CD8-positive, alpha-beta memory T cell (primary cell): ENCODE measurements at regions not wholly inside any gene's neighbourhood (a gene's known extent, or its start where the extent isn't known, plus 50 kb on each side); places are given as distances from the start of the nearest gene placed in this dataset.
"Not testable (repeated sequence)": the region's sequence is repeated elsewhere in the genome, so short reads cannot be mapped to it uniquely, and the experiment has no call there.

Experiments
- CTCF ChIA-PET: fragments of 350-600 bp; sonication (Branson Sonifier 250); formaldehyde crosslinking; loops from one replicate; lab custom pipeline; 2021; ENCODE audit warnings: antibody characterized with exemption; lab: Charles Lee
- POLR2A ChIA-PET: fragments of 350-600 bp; sonication (Branson Sonifier 250); formaldehyde crosslinking; loops from one replicate; lab custom pipeline; 2021; ENCODE audit warnings: antibody characterized with exemption; lab: Charles Lee
- DNase-seq, 5 donors: peaks; one replicate each; pipeline versions ENCODE4 v3.0.0 to v3.0.0-alpha.2; 2020 to 2022; ENCODE audit warnings: mixed read lengths in 1 of 5
- H3K27ac ChIP-seq: one replicate; pipeline ENCODE4 v1.7.0; 2013; ENCODE audit warnings: low read depth, mild to moderate bottlenecking, low read length, moderate library complexity
- H3K27me3 ChIP-seq: 2 replicates; pipeline ENCODE4 v1.7.0; 2013; ENCODE audit warnings: low read length, mild to moderate bottlenecking; ENCODE audit not compliant: insufficient read depth, poor library complexity, severe bottlenecking
- H3K36me3 ChIP-seq: 2 replicates; pipeline ENCODE4 v1.7.0; 2013; ENCODE audit warnings: mild to moderate bottlenecking, low read length, moderate library complexity; ENCODE audit not compliant: insufficient read depth
- H3K4me1 ChIP-seq: 2 replicates; pipeline ENCODE4 v1.7.0; 2013; ENCODE audit warnings: mild to moderate bottlenecking, low read length, moderate library complexity; ENCODE audit not compliant: insufficient read depth
- H3K4me3 ChIP-seq: 2 replicates; pipeline ENCODE4 v1.7.0; 2013; ENCODE audit warnings: mild to moderate bottlenecking, low read length
- H3K9me3 ChIP-seq: 2 replicates; pipeline ENCODE4 v1.7.0; 2013; ENCODE audit warnings: mild to moderate bottlenecking, low read length
- H3K27ac Mint-ChIP-seq, 8 donors: one replicate each; pipeline ENCODE4 v1.8.0; 2020 to 2021; ENCODE audit warnings: mixed read lengths in 8 of 8, mild to moderate bottlenecking in 6 of 8, inconsistent platforms in 3 of 8, moderate library complexity in 3 of 8
- H3K27me3 Mint-ChIP-seq, 2 donors: one replicate each; pipeline ENCODE4 v1.8.0; 2020 to 2021; ENCODE audit warnings: mixed read lengths in 2 of 2, mild to moderate bottlenecking in 1 of 2, moderate library complexity in 1 of 2
- H3K36me3 Mint-ChIP-seq, 3 donors: one replicate each; pipeline ENCODE4 v1.8.0; 2020 to 2021; ENCODE audit warnings: mixed read lengths in 3 of 3, inconsistent platforms in 1 of 3, mild to moderate bottlenecking in 1 of 3
- H3K4me1 Mint-ChIP-seq, 3 donors: one replicate each; pipeline ENCODE4 v1.8.0; 2020 to 2021; ENCODE audit warnings: mixed read lengths in 3 of 3, inconsistent platforms in 1 of 3, mild to moderate bottlenecking in 1 of 3
- H3K4me3 Mint-ChIP-seq, 7 donors: one replicate each; pipeline ENCODE4 v1.8.0; 2020 to 2021; ENCODE audit warnings: mixed read lengths in 7 of 7, mild to moderate bottlenecking in 6 of 7, moderate library complexity in 4 of 7, inconsistent platforms in 2 of 7
- H3K9me3 Mint-ChIP-seq, 5 donors: one replicate each; pipeline ENCODE4 v1.8.0; 2020 to 2022; ENCODE audit warnings: mixed read lengths in 5 of 5, mild to moderate bottlenecking in 3 of 5, moderate library complexity in 2 of 5, inconsistent platforms in 1 of 5

GRCh38 chr20:30621346-30621745 is 636.1 kb upstream of the DEFB115 start:
- H3K4me3 ChIP-seq, CTCF ChIA-PET: not testable (repeated sequence)

GRCh38 chr20:30624310-30624709 is 633.2 kb upstream of the DEFB115 start:
- H3K9me3 Mint-ChIP-seq, H3K4me3 ChIP-seq, H3K36me3 Mint-ChIP-seq, H3K4me1 Mint-ChIP-seq, DNase-seq, H3K36me3 ChIP-seq, H3K4me1 ChIP-seq, CTCF ChIA-PET, POLR2A ChIA-PET, H3K9me3 ChIP-seq, H3K27ac ChIP-seq, H3K27me3 ChIP-seq, H3K27me3 Mint-ChIP-seq, H3K4me3 Mint-ChIP-seq, H3K27ac Mint-ChIP-seq: not testable (repeated sequence)

More at GRCh38 chr20:30621346-30621745, 636.1 kb upstream of the DEFB115 start:
- H3K27me3 Mint-ChIP-seq, H3K27me3 ChIP-seq, H3K36me3 ChIP-seq, POLR2A ChIA-PET, H3K4me1 Mint-ChIP-seq, DNase-seq, H3K9me3 ChIP-seq, H3K4me1 ChIP-seq, H3K36me3 Mint-ChIP-seq, H3K27ac ChIP-seq, H3K4me3 Mint-ChIP-seq, H3K27ac Mint-ChIP-seq: not testable (repeated sequence)
- peaks cover 0 to 12% (median 5%) of the 10 kb centered on the region in 5 donors for H3K9me3 Mint-ChIP-seq

DNA sequence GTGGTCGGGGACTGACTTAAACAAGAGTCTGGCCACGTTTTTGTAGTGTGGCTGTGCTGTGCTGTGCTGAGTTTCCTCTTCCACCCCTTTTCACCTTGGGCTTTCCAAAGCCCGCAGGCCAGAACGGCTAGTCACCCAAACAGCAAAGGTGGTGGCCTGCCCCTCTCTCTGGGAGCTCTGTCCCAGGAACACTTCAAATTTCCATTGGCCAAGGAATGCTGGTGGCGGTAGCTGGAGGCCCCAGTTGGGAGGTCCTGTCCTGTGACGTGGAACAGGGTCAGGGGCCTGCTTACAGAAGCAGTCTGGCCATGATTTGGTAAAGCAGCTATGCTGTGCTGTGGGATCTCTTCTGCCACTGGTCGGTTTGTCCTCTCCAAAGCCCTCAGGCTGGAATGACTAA is 628.1 kb upstream of the DEFB115 start:
- H3K27me3 Mint-ChIP-seq, H3K4me1 Mint-ChIP-seq, H3K27me3 ChIP-seq, H3K4me3 Mint-ChIP-seq, H3K36me3 ChIP-seq, H3K9me3 ChIP-seq, H3K4me3 ChIP-seq, H3K36me3 Mint-ChIP-seq, H3K4me1 ChIP-seq, POLR2A ChIA-PET, H3K27ac Mint-ChIP-seq, CTCF ChIA-PET, DNase-seq, H3K27ac ChIP-seq: not testable (repeated sequence)
- peaks cover 4 to 12% (median 10%) of the 10 kb centered on the region in 5 donors for H3K9me3 Mint-ChIP-seq

- no peak overlapping the region for H3K4me3 ChIP-seq
- Mint-ChIP-seq H3K36me3 (no peaks in the 10 kb centered on the region), H3K4me1 (no peaks in the 10 kb centered on the region), H3K27me3 (no peaks in the 10 kb centered on the region), H3K4me3 (no peak overlapping the region), H3K9me3 (peaks cover 4 to 12% (median 10%) of the 10 kb centered on the region in 5 donors), H3K27ac (no peak overlapping the region)
- H3K27ac ChIP-seq, result no peak overlapping the region
- no peaks in the 10 kb centered on the region for H3K9me3 ChIP-seq
- no peaks in the 10 kb centered on the region for H3K36me3 ChIP-seq
- H3K27me3 ChIP-seq, result no peaks in the 10 kb centered on the region
- CTCF ChIA-PET, result no interaction called here
- H3K4me1 ChIP-seq, result no peaks in the 10 kb centered on the region
- no peak for DNase-seq
- POLR2A ChIA-PET, result no interaction called here
These were observed 626.7 kb upstream of the DEFB115 start for GRCh38 chr20:30630761-30631160.

- H3K9me3 Mint-ChIP-seq, result peaks cover 4 to 12% (median 10%) of the 10 kb centered on the region in 5 donors
- H3K9me3 ChIP-seq, H3K4me1 ChIP-seq, POLR2A ChIA-PET, DNase-seq, CTCF ChIA-PET, H3K27ac Mint-ChIP-seq, H3K27me3 ChIP-seq, H3K4me1 Mint-ChIP-seq, H3K4me3 Mint-ChIP-seq, H3K36me3 ChIP-seq, H3K27ac ChIP-seq, H3K36me3 Mint-ChIP-seq, H3K27me3 Mint-ChIP-seq, H3K4me3 ChIP-seq: not testable (repeated sequence)
These were observed 626.1 kb upstream of the DEFB115 start for GRCh38 chr20:30631261-30631789.

GRCh38 chr20:30632773-30633172 is 624.7 kb upstream of the DEFB115 start:
- H3K36me3 ChIP-seq, H3K27me3 Mint-ChIP-seq, H3K4me1 Mint-ChIP-seq, H3K27ac ChIP-seq, CTCF ChIA-PET, H3K4me3 ChIP-seq, H3K27me3 ChIP-seq, POLR2A ChIA-PET, H3K9me3 ChIP-seq, H3K4me3 Mint-ChIP-seq, H3K36me3 Mint-ChIP-seq, DNase-seq, H3K4me1 ChIP-seq, H3K27ac Mint-ChIP-seq: not testable (repeated sequence)
- H3K9me3 Mint-ChIP-seq, result peaks cover 4 to 17% (median 7%) of the 10 kb centered on the region in 5 donors

- CTCF ChIA-PET, H3K36me3 Mint-ChIP-seq: not testable (repeated sequence)
- H3K9me3 Mint-ChIP-seq, result peaks cover 0 to 12% (median 4%) of the 10 kb centered on the region in 5 donors
These were observed 615.9 kb upstream of the DEFB115 start for GRCh38 chr20:30641522-30641921.

DNA sequence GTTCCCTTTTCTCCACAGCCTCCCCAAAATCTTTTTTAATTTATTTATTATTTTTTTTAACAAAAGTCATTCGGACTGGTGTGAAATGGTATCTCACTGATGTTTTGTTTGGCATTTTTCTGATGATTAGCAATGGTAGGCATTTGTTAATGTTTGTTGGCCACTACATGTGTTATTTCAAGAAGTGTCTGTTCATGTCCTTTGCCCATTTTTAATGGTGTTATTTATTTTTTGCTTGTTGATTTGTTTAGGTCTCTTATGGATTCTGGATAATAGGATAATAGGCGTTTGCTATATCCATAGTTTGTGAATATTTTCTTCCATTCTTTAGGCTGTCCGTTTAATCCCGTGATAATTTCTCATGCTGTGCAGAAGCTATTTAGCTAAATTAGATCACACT is 596.5 kb upstream of the DEFB115 start:
- H3K4me1 ChIP-seq, POLR2A ChIA-PET, H3K27me3 Mint-ChIP-seq, CTCF ChIA-PET, H3K36me3 ChIP-seq, H3K9me3 ChIP-seq, H3K36me3 Mint-ChIP-seq, H3K4me3 Mint-ChIP-seq, H3K27ac Mint-ChIP-seq, DNase-seq, H3K4me1 Mint-ChIP-seq, H3K4me3 ChIP-seq, H3K27me3 ChIP-seq, H3K27ac ChIP-seq: not testable (repeated sequence)
- H3K9me3 Mint-ChIP-seq, result peaks cover 0 to 11% (median 1%) of the 10 kb centered on the region in 5 donors

More at GRCh38 chr20:30641522-30641921, 615.9 kb upstream of the DEFB115 start:
- H3K27ac ChIP-seq, H3K36me3 ChIP-seq, POLR2A ChIA-PET, H3K4me1 ChIP-seq, H3K4me1 Mint-ChIP-seq, H3K27me3 ChIP-seq, H3K9me3 ChIP-seq, DNase-seq, H3K4me3 ChIP-seq, H3K27me3 Mint-ChIP-seq, H3K4me3 Mint-ChIP-seq, H3K27ac Mint-ChIP-seq: not testable (repeated sequence)

DNA sequence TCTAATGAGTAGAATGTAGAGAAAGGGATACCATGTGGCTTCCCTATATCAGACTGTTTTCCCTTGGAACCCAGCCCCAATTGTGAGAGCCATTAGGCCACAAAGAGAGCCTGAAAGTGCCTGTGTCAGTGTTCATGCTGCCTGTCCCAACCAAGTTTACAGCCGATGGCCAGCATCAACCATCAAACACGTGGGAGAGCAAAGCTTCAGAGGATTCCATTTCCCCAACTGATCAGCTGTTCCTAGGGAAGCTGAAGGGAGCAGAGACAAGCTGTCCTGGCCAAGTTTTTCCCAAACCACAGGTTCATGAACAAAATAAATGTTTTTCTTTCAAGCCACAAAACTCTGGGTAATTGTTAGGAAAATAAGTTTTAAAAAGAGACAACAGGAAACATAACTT is 589.0 kb upstream of the DEFB115 start:
- H3K4me1 Mint-ChIP-seq, H3K4me1 ChIP-seq, DNase-seq, H3K9me3 Mint-ChIP-seq, H3K27me3 Mint-ChIP-seq, H3K4me3 Mint-ChIP-seq, H3K36me3 Mint-ChIP-seq, H3K9me3 ChIP-seq, POLR2A ChIA-PET, H3K27me3 ChIP-seq, H3K36me3 ChIP-seq, H3K27ac ChIP-seq, H3K4me3 ChIP-seq, H3K27ac Mint-ChIP-seq, CTCF ChIA-PET: not testable (repeated sequence)
